ENCODE measurements at regions not wholly inside any gene's neighbourhood (a gene's known extent, or its start where the extent isn't known, plus 50 kb on each side); places are given as distances from the start of the nearest gene placed in this dataset.

GRCh38 chr5:56684159-56684558 lies 131.2 kb upstream of the MAP3K1 start:
- FAIRE-seq: no peak
- intact Hi-C loops (cut with DNase I): no loop called here

GRCh38 chr5:56683733-56684132 lies 131.6 kb upstream of the MAP3K1 start:
- Histone ChIP-seq H3K4me1 (no peaks in the 10 kb centered on the region), H3K4me3 (no peak overlapping the region), H3K27ac (no peak overlapping the region), H3K9me3 (no peaks in the 10 kb centered on the region), H3K27me3 (no peaks in the 10 kb centered on the region), H3K36me3 (no peaks in the 10 kb centered on the region)
- DNase-seq (no peak), ATAC-seq (no peak), FAIRE-seq (no peak)
- WGBS, 2 donors: 91 to 92% methylated on average over 2 of the region's 2 CpGs
- TF ChIP-seq CTCF (IDR thresholded peaks at IDR 0.05): no peak
- intact Hi-C loops (cut with DNase I): no loop called here

More at GRCh38 chr5:56684159-56684558, 131.2 kb upstream of the MAP3K1 start:
- Histone ChIP-seq H3K27me3 (no peaks in the 10 kb centered on the region), H3K27ac (no peak overlapping the region), H3K4me1 (no peaks in the 10 kb centered on the region), H3K36me3 (no peaks in the 10 kb centered on the region), H3K4me3 (no peak overlapping the region), H3K9me3 (no peaks in the 10 kb centered on the region)
- ATAC-seq (no peak), DNase-seq (no peak)
- TF ChIP-seq CTCF (IDR thresholded peaks at IDR 0.05): no peak
- WGBS, 2 donors: 87 to 96% methylated on average over 3 of the region's 3 CpGs

GRCh38 chr5:56683281-56683680 lies 132.1 kb upstream of the MAP3K1 start:
- FAIRE-seq: no peak
- Histone ChIP-seq H3K27ac (no peak overlapping the region), H3K4me1 (no peaks in the 10 kb centered on the region), H3K36me3 (no peaks in the 10 kb centered on the region), H3K9me3 (no peaks in the 10 kb centered on the region), H3K27me3 (no peaks in the 10 kb centered on the region), H3K4me3 (no peak overlapping the region)
- no peak for ATAC-seq
- no peak for TF ChIP-seq CTCF (IDR thresholded peaks at IDR 0.05)
- 93 to 96% methylated on average over 1 of the region's 1 CpG for WGBS, 2 donors
- DNase-seq: no peak
- intact Hi-C loops (cut with DNase I): no loop called here

- intact Hi-C loops (cut with DNase I): no loop called here
- FAIRE-seq (no peak), DNase-seq (no peak), ATAC-seq (no peak)
- no peaks in the 10 kb centered on the region for H3K4me1 ChIP-seq
- WGBS, 2 donors: 79 to 83% methylated on average over 1 of the region's 1 CpG
- H3K27me3 ChIP-seq: no peaks in the 10 kb centered on the region
- no peak overlapping the region for H3K27ac ChIP-seq
- H3K4me3 ChIP-seq: no peak overlapping the region
- H3K36me3 ChIP-seq: no peaks in the 10 kb centered on the region
- H3K9me3 ChIP-seq: no peaks in the 10 kb centered on the region
- no peak for TF ChIP-seq CTCF (IDR thresholded peaks at IDR 0.05)
These were observed 134.0 kb upstream of the MAP3K1 start for GRCh38 chr5:56681346-56681745.

- ATAC-seq (no peak), FAIRE-seq (no peak), DNase-seq (no peak)
- no peak for TF ChIP-seq CTCF (IDR thresholded peaks at IDR 0.05)
- no peaks in the 10 kb centered on the region for H3K27me3 ChIP-seq
- no peaks in the 10 kb centered on the region for H3K36me3 ChIP-seq
- no peaks in the 10 kb centered on the region for H3K4me1 ChIP-seq
- H3K9me3 ChIP-seq: no peaks in the 10 kb centered on the region
- WGBS, 2 donors: 93% methylated on average over 2 of the region's 2 CpGs
- no peak overlapping the region for H3K4me3 ChIP-seq
- intact Hi-C loops (cut with DNase I): no loop called here
- no peak overlapping the region for H3K27ac ChIP-seq
These were observed 134.6 kb upstream of the MAP3K1 start for GRCh38 chr5:56680731-56681130.
